G401 (cell line): ENCODE measurements at regions not wholly inside any gene's neighbourhood (a gene's known extent, or its start where the extent isn't known, plus 50 kb on each side); places are given as distances from the start of the nearest gene placed in this dataset.
"Not testable (repeated sequence)": the region's sequence is repeated elsewhere in the genome, so short reads cannot be mapped to it uniquely, and the experiment has no call there.

ENCODE experiments used
- DNase-seq: peaks from one replicate; pipeline ENCODE4 v3.0.0-alpha.2; 2015; ENCODE audit warnings: low spot score
- in situ Hi-C: cut with HindIII; loops from 2 replicates; pipeline ENCODE4 v1.10.0; 2016; ENCODE audit warnings: low sequenced_read_pairs, mixed read lengths

GRCh38 chr4:54602175-54602574, 55.6 kb upstream of the KIT start:
- in situ Hi-C loops, DNase-seq: not testable (repeated sequence)

- no peak for DNase-seq
- in situ Hi-C loops: no loop called here
Observed at GRCh38 chr4:54607067-54607466, 50.7 kb upstream of the KIT start.

GRCh38 chr4:54607521-54607920, 50.2 kb upstream of the KIT start:
- in situ Hi-C loops: no loop called here
- no peak for DNase-seq
